ENCODE measurements at regions not wholly inside any gene's neighbourhood (a gene's known extent, or its start where the extent isn't known, plus 50 kb on each side); places are given as distances from the start of the nearest gene placed in this dataset.
A peak's percentile ranks its signal among the peaks of the same experiment; 100 is the strongest.

GRCh38 chr11:8740129-8740528, 57.5 kb downstream of the RPL27A start:
- peak; percentile 12 for DNase-seq (ENCODE audit: low spot score)
- intact Hi-C loops (cut with DNase I) = no loop called here

GRCh38 chr11:8744423-8744822, 61.8 kb downstream of the RPL27A start:
- intact Hi-C loops (cut with DNase I) = no loop called here

GRCh38 chr11:8745431-8746253, 63.0 kb downstream of the RPL27A start:
- no peak for DNase-seq (ENCODE audit: low spot score)
- intact Hi-C loops (cut with DNase I) = no loop called here

More at GRCh38 chr11:8744423-8744822, 61.8 kb downstream of the RPL27A start:
- no peak for DNase-seq (ENCODE audit: low spot score)

- intact Hi-C loops (cut with DNase I) = no loop called here
- DNase-seq (ENCODE audit: low spot score) = no peak
These were observed 63.9 kb downstream of the RPL27A start for GRCh38 chr11:8746331-8746974.

GRCh38 chr11:8747173-8747572, 64.6 kb downstream of the RPL27A start:
- DNase-seq (ENCODE audit: low spot score) = no peak
- intact Hi-C loops (cut with DNase I) = no loop called here

- intact Hi-C loops (cut with DNase I) = no loop called here
- no peak for DNase-seq (ENCODE audit: low spot score)
These were observed 65.7 kb downstream of the RPL27A start for GRCh38 chr11:8748317-8748716.

GRCh38 chr11:8749202-8749601, 66.6 kb downstream of the RPL27A start:
- intact Hi-C loops (cut with DNase I) = no loop called here
- no peak for DNase-seq (ENCODE audit: low spot score)

GRCh38 chr11:8754241-8754640, 71.6 kb downstream of the RPL27A start:
- DNase-seq (ENCODE audit: low spot score) = no peak
- intact Hi-C loops (cut with DNase I) = no loop called here

GRCh38 chr11:8756201-8756600, 73.6 kb downstream of the RPL27A start:
- intact Hi-C loops (cut with DNase I) = no loop called here
- no peak for DNase-seq (ENCODE audit: low spot score)

- intact Hi-C loops (cut with DNase I) = no loop called here
- DNase-seq (ENCODE audit: low spot score) = peak; percentile 41
These were observed 74.5 kb downstream of the RPL27A start for GRCh38 chr11:8757047-8757446.

- DNase-seq (ENCODE audit: low spot score) = peak; percentile 5
- intact Hi-C loops (cut with DNase I) = no loop called here
These were observed 74.9 kb downstream of the RPL27A start for GRCh38 chr11:8757533-8757932.

- peak; percentile 10 for DNase-seq (ENCODE audit: low spot score)
- intact Hi-C loops (cut with DNase I) = no loop called here
These were observed 76.1 kb downstream of the RPL27A start for GRCh38 chr11:8758619-8759169.

- peak; percentile 72 for DNase-seq (ENCODE audit: low spot score)
- intact Hi-C loops (cut with DNase I) = no loop called here
These were observed 77.0 kb downstream of the RPL27A start for GRCh38 chr11:8759634-8760033.

GRCh38 chr11:8760896-8761295, 78.3 kb downstream of the RPL27A start:
- peak; percentile 22 for DNase-seq (ENCODE audit: low spot score)
- intact Hi-C loops (cut with DNase I) = no loop called here

- DNase-seq (ENCODE audit: low spot score) = no peak
- intact Hi-C loops (cut with DNase I) = no loop called here
These were observed 80.6 kb downstream of the RPL27A start for GRCh38 chr11:8763070-8763685.

GRCh38 chr11:8765294-8765693, 82.7 kb downstream of the RPL27A start:
- no peak for DNase-seq (ENCODE audit: low spot score)
- intact Hi-C loops (cut with DNase I) = loop anchor here (5.0 kb wide), 4 partner anchors 33 to 78 kb away; a partner anchor contains a TSS

GRCh38 chr11:8766043-8766987, 83.7 kb downstream of the RPL27A start:
- intact Hi-C loops (cut with DNase I) = loop anchor here (5.0 kb wide), 4 partner anchors 34 to 79 kb away; a partner anchor contains a TSS
- DNase-seq (ENCODE audit: low spot score) = no peak

- intact Hi-C loops (cut with DNase I) = loop anchor here (5.0 kb wide), 4 partner anchors 35 to 80 kb away; a partner anchor contains a TSS
- no peak for DNase-seq (ENCODE audit: low spot score)
These were observed 84.4 kb downstream of the RPL27A start for GRCh38 chr11:8766988-8767374.
